GM10266 (cell line): ENCODE measurements at regions not wholly inside any gene's neighbourhood (a gene's known extent, or its start where the extent isn't known, plus 50 kb on each side); places are given as distances from the start of the nearest gene placed in this dataset.
"Not testable (repeated sequence)": the region's sequence is repeated elsewhere in the genome, so short reads cannot be mapped to it uniquely, and the experiment has no call there.

ENCODE experiments used
- DNase-seq: peaks from one replicate; pipeline ENCODE4 v3.0.0; 2012; ENCODE audit errors: extremely low spot score
- TF ChIP-seq, protein P1 (sequence below): IDR thresholded peaks from 2 replicates; pipeline ENCODE4 v1.5.1; 2012; ENCODE audit warnings: mild to moderate bottlenecking, low read depth; ENCODE audit not compliant: control insufficient read depth, insufficient read depth; ENCODE audit errors: missing control alignments

- TF ChIP-seq, protein P1, sequence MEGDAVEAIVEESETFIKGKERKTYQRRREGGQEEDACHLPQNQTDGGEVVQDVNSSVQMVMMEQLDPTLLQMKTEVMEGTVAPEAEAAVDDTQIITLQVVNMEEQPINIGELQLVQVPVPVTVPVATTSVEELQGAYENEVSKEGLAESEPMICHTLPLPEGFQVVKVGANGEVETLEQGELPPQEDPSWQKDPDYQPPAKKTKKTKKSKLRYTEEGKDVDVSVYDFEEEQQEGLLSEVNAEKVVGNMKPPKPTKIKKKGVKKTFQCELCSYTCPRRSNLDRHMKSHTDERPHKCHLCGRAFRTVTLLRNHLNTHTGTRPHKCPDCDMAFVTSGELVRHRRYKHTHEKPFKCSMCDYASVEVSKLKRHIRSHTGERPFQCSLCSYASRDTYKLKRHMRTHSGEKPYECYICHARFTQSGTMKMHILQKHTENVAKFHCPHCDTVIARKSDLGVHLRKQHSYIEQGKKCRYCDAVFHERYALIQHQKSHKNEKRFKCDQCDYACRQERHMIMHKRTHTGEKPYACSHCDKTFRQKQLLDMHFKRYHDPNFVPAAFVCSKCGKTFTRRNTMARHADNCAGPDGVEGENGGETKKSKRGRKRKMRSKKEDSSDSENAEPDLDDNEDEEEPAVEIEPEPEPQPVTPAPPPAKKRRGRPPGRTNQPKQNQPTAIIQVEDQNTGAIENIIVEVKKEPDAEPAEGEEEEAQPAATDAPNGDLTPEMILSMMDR = no peak
- no peak for DNase-seq
Measured at GRCh38 chr9:30582240-30582639, 1802.2 kb upstream of the ACO1 start.

DNA sequence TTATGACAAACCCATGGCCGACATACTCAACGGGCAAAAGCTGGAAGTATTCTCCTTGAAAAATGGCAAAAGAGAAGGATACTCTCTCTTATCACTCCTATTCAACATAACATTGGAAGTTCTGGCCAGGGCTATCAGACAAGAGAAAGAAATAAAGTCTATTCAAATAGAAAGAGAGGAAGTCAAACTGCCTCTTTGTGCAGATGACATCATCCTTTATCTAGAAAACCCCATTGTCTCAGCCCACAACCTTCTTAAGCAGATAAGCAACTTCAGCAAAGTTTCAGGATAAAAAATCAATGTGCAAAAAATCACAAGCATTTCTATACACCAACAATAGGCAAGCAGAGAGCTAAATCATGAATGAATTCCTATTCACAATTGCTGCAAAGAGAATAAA, 1799.9 kb upstream of the ACO1 start:
- no peak for DNase-seq
- TF ChIP-seq, protein P1 = no peak

DNA sequence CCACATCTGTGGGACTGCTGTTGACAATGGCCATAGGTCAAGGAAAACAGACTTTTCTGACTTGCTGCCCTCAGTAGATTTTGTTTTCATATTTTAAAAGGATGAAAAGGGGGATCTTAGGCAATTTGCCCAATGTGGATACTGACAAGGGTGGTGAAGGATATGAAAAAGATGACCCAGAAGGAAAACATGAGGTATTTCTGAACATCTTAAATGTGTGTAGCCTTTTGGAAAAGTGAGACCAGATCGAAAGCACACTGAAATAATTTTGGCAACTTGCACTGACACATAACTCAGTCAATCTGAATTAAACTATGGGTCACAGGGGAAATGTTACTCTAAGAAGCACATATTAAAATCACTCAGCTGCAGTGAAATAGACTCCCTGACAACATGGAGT, 1793.0 kb upstream of the ACO1 start:
- no peak for DNase-seq
- TF ChIP-seq, protein P1 = no peak

- no peak for DNase-seq
- TF ChIP-seq, protein P1 = no peak
Measured at GRCh38 chr9:30597608-30598007, 1786.8 kb upstream of the ACO1 start.

GRCh38 chr9:30605936-30606335, 1778.5 kb upstream of the ACO1 start:
- TF ChIP-seq, protein P1 = no peak
- DNase-seq = no peak

- TF ChIP-seq, protein P1 = no peak
- no peak for DNase-seq
Measured at GRCh38 chr9:30609713-30610112, 1774.7 kb upstream of the ACO1 start.

DNA sequence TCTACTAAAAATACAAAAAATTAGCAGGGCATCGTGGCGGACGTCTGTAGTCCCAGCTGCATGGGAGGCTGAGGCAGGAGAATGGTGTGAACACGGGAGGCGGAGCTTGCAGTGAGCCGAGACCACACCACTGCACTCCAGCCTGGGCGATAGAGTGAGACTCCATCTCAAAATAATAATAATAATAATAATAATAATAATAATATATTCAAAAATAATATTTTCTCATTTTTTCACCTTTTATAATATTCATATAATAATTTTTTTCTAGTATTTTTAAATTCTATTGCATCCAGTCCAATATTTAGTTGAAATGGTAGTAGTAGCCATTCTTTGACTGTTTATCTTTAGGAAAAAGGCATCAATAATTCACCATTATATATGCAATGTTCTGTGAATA, 1767.7 kb upstream of the ACO1 start:
- not testable (repeated sequence) for DNase-seq

DNA sequence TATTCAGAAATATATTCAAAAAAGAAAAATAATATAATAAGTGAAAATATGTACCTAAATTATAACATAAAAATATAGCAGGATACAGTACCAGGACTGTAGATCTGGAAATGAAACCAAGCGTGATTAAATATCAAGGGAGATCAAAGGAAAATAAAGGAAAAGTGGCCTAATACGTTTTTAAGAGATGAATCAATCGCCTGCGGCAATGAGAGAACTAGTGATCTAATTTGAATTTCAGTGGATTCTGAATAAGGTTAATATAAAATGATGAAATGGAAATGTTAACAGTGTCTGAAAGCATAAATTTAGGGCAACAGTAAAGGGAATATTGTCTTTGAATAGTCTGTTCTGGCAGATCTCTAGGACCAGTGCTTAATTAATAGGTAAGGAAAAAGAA, 1761.9 kb upstream of the ACO1 start:
- no peak for DNase-seq
- TF ChIP-seq, protein P1 = no peak
